Testis (tissue), 2 donors: ENCODE measurements at regions not wholly inside any gene's neighbourhood (a gene's known extent, or its start where the extent isn't known, plus 50 kb on each side); places are given as distances from the start of the nearest gene placed in this dataset.

ENCODE experiments used
- DNase-seq: peaks from one replicate; pipeline ENCODE4 v3.0.0-alpha.2; 2019
- H3K27ac ChIP-seq, 2 donors: fragments of 200-600 bp; sonication (generic); one replicate each; pipeline ENCODE4 v1.5.1; 2019
- H3K27me3 ChIP-seq: fragments of 200-600 bp; sonication (generic); one replicate; pipeline ENCODE4 v1.5.1; 2019
- H3K36me3 ChIP-seq: fragments of 200-600 bp; sonication (generic); one replicate; pipeline ENCODE4 v1.5.1; 2017; ENCODE audit warnings: low read depth; ENCODE audit errors: missing control alignments
- H3K4me1 ChIP-seq: fragments of 200-600 bp; sonication (generic); one replicate; pipeline ENCODE4 v1.5.1; 2019
- H3K4me3 ChIP-seq, 2 donors: fragments of 200-600 bp; sonication (generic); one replicate each; pipeline ENCODE4 v1.5.1; 2017 to 2019
- H3K9me3 ChIP-seq: fragments of 200-600 bp; sonication (generic); one replicate; pipeline ENCODE4 v1.5.1; 2017
- POLR2A ChIP-seq: fragments of 450-650 bp; IDR thresholded peaks from one replicate; pipeline ENCODE4 v1.6.1; 2017; ENCODE audit warnings: antibody characterized with exemption, mild to moderate bottlenecking, moderate library complexity
- WGBS, 2 donors: methylation state at CpG; one replicate each; pipeline ENCODE4 v1.1.5; 2018; 5-methylcytosine and 5-hydroxymethylcytosine counted together
- intact Hi-C: fragments of 100-400 bp; cut with DNase I; formaldehyde crosslinking; loops from one replicate; pipeline ENCODE4 v1.15.1; 2023; ENCODE audit warnings: low total_unique reads
- TF ChIP-seq, protein P1 (sequence below), 3 experiments: fragments of 450-650 bp in 2 of 3; fragments of 200-600 bp in 1 of 3; sonication (generic) in 1 of 3; IDR thresholded peaks; one replicate each; pipeline ENCODE4 v1.5.1; 2016 to 2019; ENCODE audit warnings: antibody characterized with exemption in 3 of 3, mild to moderate bottlenecking in 2 of 3, moderate library complexity in 1 of 3

DNA sequence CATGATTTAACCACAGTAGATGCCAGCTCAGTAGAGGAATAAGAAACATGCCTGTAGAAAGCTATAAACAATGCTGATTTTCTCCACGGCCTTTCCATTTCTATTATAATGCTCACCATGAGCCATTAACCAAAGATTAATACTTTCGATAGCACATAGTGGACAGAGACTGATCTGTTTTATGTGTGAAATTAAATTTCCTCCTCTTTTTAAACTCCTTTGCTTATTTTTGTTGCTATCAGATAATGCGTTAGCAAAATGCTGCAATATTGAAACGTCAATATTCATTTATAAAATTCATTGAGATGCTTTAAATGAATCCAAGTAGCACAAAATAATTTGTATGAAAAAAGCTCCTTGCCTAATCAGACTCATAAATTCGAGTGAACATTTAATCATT lies 1807.9 kb downstream of the MRPL39 start:
- no peaks in the 10 kb centered on the region for H3K36me3 ChIP-seq
- no peaks in the 10 kb centered on the region for H3K4me1 ChIP-seq
- TF ChIP-seq, protein P1, sequence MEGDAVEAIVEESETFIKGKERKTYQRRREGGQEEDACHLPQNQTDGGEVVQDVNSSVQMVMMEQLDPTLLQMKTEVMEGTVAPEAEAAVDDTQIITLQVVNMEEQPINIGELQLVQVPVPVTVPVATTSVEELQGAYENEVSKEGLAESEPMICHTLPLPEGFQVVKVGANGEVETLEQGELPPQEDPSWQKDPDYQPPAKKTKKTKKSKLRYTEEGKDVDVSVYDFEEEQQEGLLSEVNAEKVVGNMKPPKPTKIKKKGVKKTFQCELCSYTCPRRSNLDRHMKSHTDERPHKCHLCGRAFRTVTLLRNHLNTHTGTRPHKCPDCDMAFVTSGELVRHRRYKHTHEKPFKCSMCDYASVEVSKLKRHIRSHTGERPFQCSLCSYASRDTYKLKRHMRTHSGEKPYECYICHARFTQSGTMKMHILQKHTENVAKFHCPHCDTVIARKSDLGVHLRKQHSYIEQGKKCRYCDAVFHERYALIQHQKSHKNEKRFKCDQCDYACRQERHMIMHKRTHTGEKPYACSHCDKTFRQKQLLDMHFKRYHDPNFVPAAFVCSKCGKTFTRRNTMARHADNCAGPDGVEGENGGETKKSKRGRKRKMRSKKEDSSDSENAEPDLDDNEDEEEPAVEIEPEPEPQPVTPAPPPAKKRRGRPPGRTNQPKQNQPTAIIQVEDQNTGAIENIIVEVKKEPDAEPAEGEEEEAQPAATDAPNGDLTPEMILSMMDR (IDR thresholded peaks at IDR 0.05): no peak
- TF ChIP-seq POLR2A: no peak
- intact Hi-C loops: no loop called here
- no peak overlapping the region for H3K4me3 ChIP-seq
- DNase-seq: no peak
- WGBS, 2 donors: 84 to 88% methylated on average over 5 of the region's 5 CpGs
- no peak overlapping the region for H3K27ac ChIP-seq
- H3K27me3 ChIP-seq: no peaks in the 10 kb centered on the region
- H3K9me3 ChIP-seq: no peaks in the 10 kb centered on the region

- TF ChIP-seq POLR2A: no peak
- TF ChIP-seq, protein P1 (IDR thresholded peaks at IDR 0.05): no peak
- H3K9me3 ChIP-seq: no peaks in the 10 kb centered on the region
- H3K27ac ChIP-seq: no peak overlapping the region
- WGBS, 2 donors: 43 to 61% methylated on average over 1 of the region's 1 CpG
- no peak for DNase-seq
- no peaks in the 10 kb centered on the region for H3K27me3 ChIP-seq
- H3K4me1 ChIP-seq: no peaks in the 10 kb centered on the region
- H3K36me3 ChIP-seq: no peaks in the 10 kb centered on the region
- intact Hi-C loops: no loop called here
- no peak overlapping the region for H3K4me3 ChIP-seq
These were observed 1815.0 kb downstream of the MRPL39 start for GRCh38 chr21:23792300-23792699.

DNA sequence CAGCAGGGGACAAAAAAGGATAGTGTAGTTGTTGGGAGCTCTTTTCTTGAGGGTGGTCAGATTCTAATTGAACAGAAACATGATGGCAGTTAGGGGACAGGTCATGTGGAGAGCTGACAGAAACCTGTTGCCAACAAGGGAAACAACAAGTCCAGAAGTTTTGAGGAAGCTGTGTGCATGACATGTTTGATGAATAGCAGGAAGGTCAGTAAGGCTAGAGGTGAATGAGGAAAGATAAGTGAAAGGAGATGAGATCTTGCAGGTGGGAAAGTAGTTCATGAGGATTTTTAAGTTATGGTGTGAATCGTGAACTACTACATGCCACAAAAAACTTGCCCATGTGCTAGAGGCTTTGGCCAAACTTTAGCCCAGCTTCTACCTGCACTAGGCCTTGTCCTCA lies 1817.4 kb downstream of the MRPL39 start:
- Histone ChIP-seq H3K27ac (no peak overlapping the region), H3K4me1 (no peaks in the 10 kb centered on the region), H3K4me3 (no peak overlapping the region), H3K9me3 (no peaks in the 10 kb centered on the region), H3K36me3 (no peaks in the 10 kb centered on the region), H3K27me3 (no peaks in the 10 kb centered on the region)
- WGBS, 2 donors: 80 to 90% methylated on average over 1 of the region's 1 CpG
- TF ChIP-seq, protein P1 (IDR thresholded peaks at IDR 0.05): no peak
- no peak for TF ChIP-seq POLR2A
- intact Hi-C loops: no loop called here
- no peak for DNase-seq

- no peaks in the 10 kb centered on the region for H3K36me3 ChIP-seq
- no peaks in the 10 kb centered on the region for H3K4me1 ChIP-seq
- 87 to 96% methylated on average over 2 of the region's 2 CpGs for WGBS, 2 donors
- no peak for TF ChIP-seq POLR2A
- TF ChIP-seq, protein P1 (IDR thresholded peaks at IDR 0.05): no peak
- no peaks in the 10 kb centered on the region for H3K9me3 ChIP-seq
- H3K27me3 ChIP-seq: no peaks in the 10 kb centered on the region
- no peak for DNase-seq
- H3K4me3 ChIP-seq: no peak overlapping the region
- intact Hi-C loops: no loop called here
- no peak overlapping the region for H3K27ac ChIP-seq
These were observed 1827.0 kb downstream of the MRPL39 start for GRCh38 chr21:23780326-23780725.

GRCh38 chr21:23743821-23744220 lies 1863.5 kb downstream of the MRPL39 start:
- H3K27ac ChIP-seq: no peak overlapping the region
- intact Hi-C loops: no loop called here
- no peak for TF ChIP-seq POLR2A
- WGBS, 2 donors: 89 to 90% methylated on average over 2 of the region's 2 CpGs
- H3K4me1 ChIP-seq: no peaks in the 10 kb centered on the region
- H3K9me3 ChIP-seq: no peaks in the 10 kb centered on the region
- no peak overlapping the region for H3K4me3 ChIP-seq
- DNase-seq: no peak
- no peaks in the 10 kb centered on the region for H3K27me3 ChIP-seq
- H3K36me3 ChIP-seq: no peaks in the 10 kb centered on the region
